ENCODE measurements at regions not wholly inside any gene's neighbourhood (a gene's known extent, or its start where the extent isn't known, plus 50 kb on each side); places are given as distances from the start of the nearest gene placed in this dataset.
"Not testable (repeated sequence)": the region's sequence is repeated elsewhere in the genome, so short reads cannot be mapped to it uniquely, and the experiment has no call there.

DNA sequence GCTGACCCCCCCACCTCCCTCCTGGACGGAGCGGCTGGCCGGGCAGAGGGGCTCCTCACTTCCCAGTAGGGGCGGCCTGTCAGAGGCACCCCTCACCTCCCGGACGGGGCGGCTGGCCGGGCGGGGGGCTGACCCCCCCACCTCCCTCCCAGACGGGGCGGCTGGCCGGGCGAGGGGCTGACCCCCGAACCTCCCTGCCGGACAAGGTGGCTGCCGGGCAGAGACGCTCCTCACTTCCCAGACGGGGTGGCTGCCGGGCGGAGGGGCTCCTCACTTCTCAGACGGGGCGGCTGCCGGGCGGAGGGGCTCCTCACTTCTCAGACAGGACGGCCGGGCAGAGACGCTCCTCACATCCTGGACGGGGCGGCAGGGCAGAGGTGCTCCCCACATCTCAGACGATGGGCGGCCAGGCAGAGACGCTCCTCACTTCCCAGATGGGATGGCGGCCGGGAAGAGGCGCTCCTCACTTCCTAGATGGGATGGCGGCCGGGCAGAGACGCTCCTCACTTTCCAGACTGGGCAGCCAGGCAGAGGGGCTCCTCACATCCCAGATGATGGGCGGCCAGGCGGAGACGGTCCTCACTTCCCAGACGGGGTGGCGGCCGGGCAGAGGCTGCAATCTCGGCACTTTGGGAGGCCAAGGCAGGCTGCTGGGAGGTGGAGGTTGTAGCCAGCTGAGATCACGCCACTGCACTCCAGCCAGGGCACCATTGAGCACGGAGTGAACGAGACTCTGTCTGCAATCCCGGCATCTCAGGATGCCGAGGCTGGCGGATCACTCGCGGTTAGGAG, 66.2 kb upstream of the PAPPA2 start:
- H3K9ac ChIP-seq (ENCODE audit: low read depth in 2 of 2, low read length in 2 of 2); H3K4me3 ChIP-seq; H3K27ac ChIP-seq; H3K9me3 ChIP-seq; H3K4me1 ChIP-seq; H3K36me3 ChIP-seq; intact Hi-C loops (cut with DNase I); H3K27me3 ChIP-seq; DNase-seq: not testable (repeated sequence)

DNA sequence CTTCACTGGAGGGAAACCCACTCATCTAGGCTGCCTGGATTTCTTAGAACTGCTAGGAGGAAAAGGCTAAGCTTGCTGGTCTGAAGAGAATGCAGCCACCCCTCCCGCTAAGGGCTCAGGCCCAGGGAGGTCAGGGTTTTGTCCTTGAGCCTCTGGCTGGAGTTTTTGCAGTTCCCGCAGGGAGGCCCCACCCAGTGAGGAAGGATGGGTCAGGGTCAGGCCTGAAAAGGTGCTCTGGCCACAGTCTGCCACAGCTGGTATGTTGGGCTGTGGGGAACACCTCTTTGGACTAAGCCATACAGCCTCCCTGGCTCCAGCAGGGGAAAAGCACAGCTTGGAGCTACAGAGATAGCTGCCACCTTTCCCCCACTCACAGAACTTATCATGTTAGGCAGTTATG, 71.4 kb upstream of the PAPPA2 start:
- Histone ChIP-seq H3K4me3 (no peak overlapping the region), H3K9ac (ENCODE audit: low read depth in 2 of 2, low read length in 2 of 2) (no peak overlapping the region), H3K27me3 (no peaks in the 10 kb centered on the region), H3K36me3 (no peaks in the 10 kb centered on the region), H3K4me1 (no peaks in the 10 kb centered on the region), H3K27ac (no peak overlapping the region), H3K9me3 (no peaks in the 10 kb centered on the region)
- DNase-seq: no peak
- TF ChIP-seq CTCF (IDR thresholded peaks at IDR 0.05): no peak
- intact Hi-C loops (cut with DNase I): no loop called here

- no peaks in the 10 kb centered on the region for H3K36me3 ChIP-seq
- DNase-seq: no peak
- no peak overlapping the region for H3K27ac ChIP-seq
- no peak overlapping the region for H3K9ac ChIP-seq (ENCODE audit: low read depth in 2 of 2, low read length in 2 of 2)
- no peaks in the 10 kb centered on the region for H3K27me3 ChIP-seq
- intact Hi-C loops (cut with DNase I): no loop called here
- no peak overlapping the region for H3K4me3 ChIP-seq
- no peaks in the 10 kb centered on the region for H3K4me1 ChIP-seq
- TF ChIP-seq CTCF (IDR thresholded peaks at IDR 0.05): no peak
- H3K9me3 ChIP-seq: no peaks in the 10 kb centered on the region
Observed at GRCh38 chr1:176384841-176385240, 78.1 kb upstream of the PAPPA2 start.

DNA sequence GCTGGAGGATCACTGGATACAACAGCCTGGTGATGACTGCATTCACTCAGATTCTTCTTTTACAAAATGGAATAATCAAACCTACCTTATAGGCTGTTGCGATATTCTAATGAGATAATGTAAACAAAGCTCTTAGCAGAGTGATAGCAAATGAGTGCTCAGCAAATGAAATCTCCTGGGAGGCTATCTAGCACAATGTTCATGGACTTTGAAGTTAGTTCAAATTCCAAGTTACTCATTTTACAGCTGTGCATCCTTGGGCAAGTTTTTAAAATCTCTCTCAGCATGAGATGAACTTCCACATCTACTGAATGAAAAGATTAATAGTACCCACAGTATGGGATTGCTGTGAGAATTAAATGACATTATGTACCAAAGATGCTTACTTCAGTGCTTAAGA, 80.8 kb upstream of the PAPPA2 start:
- H3K9ac ChIP-seq (ENCODE audit: low read depth in 2 of 2, low read length in 2 of 2): no peak overlapping the region
- no peaks in the 10 kb centered on the region for H3K9me3 ChIP-seq
- H3K27ac ChIP-seq: no peak overlapping the region
- no peaks in the 10 kb centered on the region for H3K36me3 ChIP-seq
- TF ChIP-seq CTCF (IDR thresholded peaks at IDR 0.05): no peak
- H3K4me1 ChIP-seq: no peaks in the 10 kb centered on the region
- DNase-seq: no peak
- no peak overlapping the region for H3K4me3 ChIP-seq
- no peaks in the 10 kb centered on the region for H3K27me3 ChIP-seq
- intact Hi-C loops (cut with DNase I): no loop called here

- Histone ChIP-seq H3K9ac (ENCODE audit: low read depth in 2 of 2, low read length in 2 of 2) (no peak overlapping the region), H3K9me3 (no peaks in the 10 kb centered on the region), H3K36me3 (no peaks in the 10 kb centered on the region), H3K27me3 (no peaks in the 10 kb centered on the region), H3K27ac (no peak overlapping the region), H3K4me1 (no peaks in the 10 kb centered on the region), H3K4me3 (no peak overlapping the region)
- no peak for TF ChIP-seq CTCF (IDR thresholded peaks at IDR 0.05)
- no peak for DNase-seq
- intact Hi-C loops (cut with DNase I): loop anchor here (5.0 to 10.0 kb wide), 2 partner anchors 313 to 495 kb away; no protein-coding TSS in a partner anchor
Observed at GRCh38 chr1:176379626-176380339, 83.2 kb upstream of the PAPPA2 start.
